A673 (cell line): ENCODE measurements at regions not wholly inside any gene's neighbourhood (a gene's known extent, or its start where the extent isn't known, plus 50 kb on each side); places are given as distances from the start of the nearest gene placed in this dataset.

ENCODE experiments used
- BruUV-seq: library from RNA; stranded (reverse); fragments of 400-500 nt; replicated peaks from 2 replicates; lab custom pipeline; 2021; lab: Mats Ljungman, UMichigan
- CTCF ChIA-PET: fragments of 300-600 bp; sonication (Branson Sonifier 250); formaldehyde crosslinking; loops from one replicate; lab custom pipeline; 2022; ENCODE audit warnings: antibody characterized with exemption; lab: Charles Lee
- POLR2A ChIA-PET: fragments of 300-600 bp; sonication (Branson Sonifier 250); formaldehyde crosslinking; loops from one replicate; lab custom pipeline; 2022; ENCODE audit warnings: antibody characterized with exemption; ENCODE audit not compliant: low non-redundant PET; lab: Charles Lee
- DNase-seq: peaks from one replicate; pipeline ENCODE4 v3.0.0-alpha.2; 2015; ENCODE audit warnings: low spot score
- H3K27ac ChIP-seq: fragments of 200-600 bp; sonication (generic); 2 replicates; pipeline ENCODE4 v1.5.1; 2016; ENCODE audit warnings: mixed run types, low read depth, mild to moderate bottlenecking, mixed read lengths, antibody characterized with exemption, low read length; ENCODE audit not compliant: poor library complexity, severe bottlenecking
- H3K27me3 ChIP-seq: fragments of 200-600 bp; sonication (generic); replicated peaks from 2 replicates; pipeline ENCODE4 v1.6.1; 2017; ENCODE audit warnings: mixed run types, low read depth, mild to moderate bottlenecking, mixed read lengths, antibody characterized with exemption, low read length; ENCODE audit not compliant: insufficient read depth, poor library complexity
- H3K36me3 ChIP-seq: fragments of 200-600 bp; sonication (generic); 2 replicates; pipeline ENCODE4 v1.6.1; 2016; ENCODE audit warnings: mixed run types, mild to moderate bottlenecking, mixed read lengths, antibody characterized with exemption, low read length; ENCODE audit not compliant: insufficient read depth, poor library complexity, severe bottlenecking
- H3K4me1 ChIP-seq: fragments of 200-600 bp; sonication (generic); 2 replicates; pipeline ENCODE4 v1.6.1; 2017; ENCODE audit warnings: mixed run types, mild to moderate bottlenecking, mixed read lengths, antibody characterized with exemption, low read length; ENCODE audit not compliant: insufficient read depth, poor library complexity, severe bottlenecking
- H3K4me3 ChIP-seq: fragments of 200-600 bp; sonication (generic); 2 replicates; pipeline ENCODE4 v1.5.1; 2016; ENCODE audit warnings: low read depth, mixed run types, mild to moderate bottlenecking, mixed read lengths, low read length; ENCODE audit not compliant: poor library complexity, severe bottlenecking
- H3K9me3 ChIP-seq: fragments of 200-600 bp; sonication (generic); 2 replicates; pipeline ENCODE4 v1.6.1; 2016; ENCODE audit warnings: mixed run types, low read depth, mild to moderate bottlenecking, mixed read lengths, antibody characterized with exemption, low read length; ENCODE audit not compliant: poor library complexity, severe bottlenecking
- EZH2 ChIP-seq: fragments of 200-600 bp; sonication (generic); IDR thresholded peaks from 2 replicates; pipeline ENCODE4 v1.6.1; 2017; ENCODE audit warnings: borderline replicate concordance, low read depth, mild to moderate bottlenecking, mixed read lengths, antibody characterized with exemption, low read length; ENCODE audit not compliant: poor library complexity, severe bottlenecking
- intact Hi-C: fragments of 100-400 bp; cut with micrococcal nuclease; formaldehyde crosslinking; loops from one replicate; pipeline ENCODE4 v1.10.0; 2022; ENCODE audit not compliant: unreplicated experiment
- TF ChIP-seq, protein P1 (sequence below): fragments of 300-800, 200-600 bp; sonication (generic); conservative IDR thresholded peaks from 2 replicates; pipeline ENCODE4 v1.5.1; 2017; ENCODE audit warnings: low read depth, mild to moderate bottlenecking, antibody characterized with exemption, low read length, moderate library complexity, mixed read lengths

- POLR2A ChIA-PET = no interaction called here
- Histone ChIP-seq H3K27me3 (no peaks in the 10 kb centered on the region), H3K4me3 (no peak overlapping the region), H3K27ac (no peak overlapping the region), H3K4me1 (no peaks in the 10 kb centered on the region), H3K36me3 (no peaks in the 10 kb centered on the region), H3K9me3 (no peaks in the 10 kb centered on the region)
- intact Hi-C loops = no loop called here
- no peak for DNase-seq
- CTCF ChIA-PET = no interaction called here
- no TSS peak for BruUV-seq
- TF ChIP-seq EZH2 = no peak
- TF ChIP-seq, protein P1, sequence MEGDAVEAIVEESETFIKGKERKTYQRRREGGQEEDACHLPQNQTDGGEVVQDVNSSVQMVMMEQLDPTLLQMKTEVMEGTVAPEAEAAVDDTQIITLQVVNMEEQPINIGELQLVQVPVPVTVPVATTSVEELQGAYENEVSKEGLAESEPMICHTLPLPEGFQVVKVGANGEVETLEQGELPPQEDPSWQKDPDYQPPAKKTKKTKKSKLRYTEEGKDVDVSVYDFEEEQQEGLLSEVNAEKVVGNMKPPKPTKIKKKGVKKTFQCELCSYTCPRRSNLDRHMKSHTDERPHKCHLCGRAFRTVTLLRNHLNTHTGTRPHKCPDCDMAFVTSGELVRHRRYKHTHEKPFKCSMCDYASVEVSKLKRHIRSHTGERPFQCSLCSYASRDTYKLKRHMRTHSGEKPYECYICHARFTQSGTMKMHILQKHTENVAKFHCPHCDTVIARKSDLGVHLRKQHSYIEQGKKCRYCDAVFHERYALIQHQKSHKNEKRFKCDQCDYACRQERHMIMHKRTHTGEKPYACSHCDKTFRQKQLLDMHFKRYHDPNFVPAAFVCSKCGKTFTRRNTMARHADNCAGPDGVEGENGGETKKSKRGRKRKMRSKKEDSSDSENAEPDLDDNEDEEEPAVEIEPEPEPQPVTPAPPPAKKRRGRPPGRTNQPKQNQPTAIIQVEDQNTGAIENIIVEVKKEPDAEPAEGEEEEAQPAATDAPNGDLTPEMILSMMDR = no peak
Observed at GRCh38 chr21:17976691-17977090, 157.5 kb upstream of the C21orf91 start.

DNA sequence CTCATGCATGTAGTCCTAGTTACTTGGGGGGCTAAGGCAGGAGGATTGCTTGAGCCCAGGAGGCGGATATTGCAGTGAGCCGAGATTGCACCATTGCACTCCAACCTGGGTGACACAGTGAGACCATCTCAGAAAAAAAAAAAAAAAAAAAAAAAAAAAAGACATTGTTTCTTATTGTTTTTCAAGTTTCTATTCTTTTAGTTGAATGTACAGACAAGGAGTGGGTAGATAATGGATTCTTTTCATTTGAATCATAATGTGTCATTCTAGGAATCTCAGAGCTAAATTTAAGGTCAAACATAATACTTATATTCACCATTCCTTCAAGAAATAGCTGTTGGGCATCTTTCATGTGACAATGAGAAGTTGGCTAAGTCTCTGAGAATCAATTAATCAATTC lies 157.0 kb upstream of the C21orf91 start:
- Histone ChIP-seq H3K4me1 (no peaks in the 10 kb centered on the region), H3K27me3 (no peaks in the 10 kb centered on the region), H3K4me3 (no peak overlapping the region), H3K27ac (no peak overlapping the region), H3K9me3 (no peaks in the 10 kb centered on the region), H3K36me3 (no peaks in the 10 kb centered on the region)
- no peak for DNase-seq
- TF ChIP-seq EZH2 = no peak
- TF ChIP-seq, protein P1 = no peak
- intact Hi-C loops = no loop called here
- POLR2A ChIA-PET = no interaction called here
- BruUV-seq = no TSS peak
- CTCF ChIA-PET = no interaction called here

GRCh38 chr21:17967319-17967718 lies 148.2 kb upstream of the C21orf91 start:
- TF ChIP-seq EZH2 = no peak
- TF ChIP-seq, protein P1 = no peak
- BruUV-seq = no TSS peak
- DNase-seq = no peak

More at GRCh38 chr21:17967319-17967718, 148.2 kb upstream of the C21orf91 start:
- H3K9me3 ChIP-seq = no peaks in the 10 kb centered on the region
- no peaks in the 10 kb centered on the region for H3K27me3 ChIP-seq
- no peaks in the 10 kb centered on the region for H3K36me3 ChIP-seq
- ChIA-PET CTCF (no interaction called here), POLR2A (no interaction called here)
- intact Hi-C loops = no loop called here
- H3K4me3 ChIP-seq = no peak overlapping the region
- no peaks in the 10 kb centered on the region for H3K4me1 ChIP-seq
- no peak overlapping the region for H3K27ac ChIP-seq
